K562 (cell line): ENCODE measurements at regions not wholly inside any gene's neighbourhood (a gene's known extent, or its start where the extent isn't known, plus 50 kb on each side); places are given as distances from the start of the nearest gene placed in this dataset.

ENCODE experiments used
- BRF1 ChIP-seq: IDR thresholded peaks from 3 replicates; pipeline ENCODE4 v1.6.1; 2011; ENCODE audit warnings: borderline replicate concordance, mild to moderate bottlenecking; ENCODE audit not compliant: insufficient read length; ENCODE audit errors: extremely low read depth
- E4F1 ChIP-seq: fragments of 250-450 bp; sonication (Bioruptor Pico); IDR thresholded peaks from 2 replicates; pipeline ENCODE4 v1.5.0; 2021; ENCODE audit warnings: mild to moderate bottlenecking, borderline replicate concordance
- EZH2 ChIP-seq: IDR thresholded peaks from 2 replicates; pipeline ENCODE4 v1.6.1; 2012; ENCODE audit warnings: low read depth, mild to moderate bottlenecking, inconsistent platforms, low read length, borderline replicate concordance
- KDM1A ChIP-seq, 2 experiments: fragments of 450-650 bp; IDR thresholded peaks; 2 replicates each; pipeline ENCODE4 v1.6.1; 2016; ENCODE audit warnings: mild to moderate bottlenecking in 2 of 2
- MEF2A ChIP-seq: IDR thresholded peaks from 2 replicates; pipeline ENCODE4 v1.6.1; 2011; ENCODE audit warnings: low read depth, mild to moderate bottlenecking, low read length, moderate library complexity; ENCODE audit not compliant: control insufficient read depth
- POLR2A ChIP-seq: fragments of 450-650 bp; conservative IDR thresholded peaks from 2 replicates; pipeline ENCODE4 v1.6.1; 2016
- POLR2H ChIP-seq: IDR thresholded peaks from 2 replicates; pipeline ENCODE4 v1.6.1; 2016; ENCODE audit warnings: missing genetic modification characterization, low read depth, mild to moderate bottlenecking, control low read depth, missing compliant biosample characterization, moderate library complexity
- PTBP1 ChIP-seq: fragments of 200-400 bp; formaldehyde crosslinking; IDR thresholded peaks from 2 replicates; pipeline ENCODE4 v1.6.1; 2017; ENCODE audit warnings: low read depth, low read length
- PYGO2 ChIP-seq: fragments of 450-650 bp; IDR thresholded peaks from 2 replicates; pipeline ENCODE4 v1.6.1; 2016; ENCODE audit warnings: mild to moderate bottlenecking, missing genetic modification characterization, moderate library complexity, missing compliant biosample characterization
- RFX7 ChIP-seq: fragments of 250-450 bp; sonication (Bioruptor Pico); IDR thresholded peaks from 2 replicates; pipeline ENCODE4 v1.5.1; 2021; ENCODE audit warnings: mild to moderate bottlenecking
- SMARCA5 ChIP-seq: fragments of 450-650 bp; IDR thresholded peaks from 2 replicates; pipeline ENCODE4 v1.6.1; 2016
- SPI1 ChIP-seq: IDR thresholded peaks from 2 replicates; pipeline ENCODE4 v1.6.1; 2011; ENCODE audit warnings: low read depth, low read length, control low read depth, borderline replicate concordance
- ZFP36 ChIP-seq: fragments of 150-350 bp; IDR thresholded peaks from 2 replicates; pipeline ENCODE4 v1.6.1; 2018; ENCODE audit warnings: low read length, low read depth; ENCODE audit not compliant: partially characterized antibody
- ZNF133 ChIP-seq: fragments of 250-450 bp; sonication (Bioruptor Pico); IDR thresholded peaks from 2 replicates; pipeline ENCODE4 v1.4.0; 2020; ENCODE audit warnings: mild to moderate bottlenecking
- ZNF408 ChIP-seq: fragments of 250-450 bp; sonication (Bioruptor Pico); IDR thresholded peaks from 2 replicates; pipeline ENCODE4 v1.4.0; 2020; ENCODE audit warnings: low read depth, mild to moderate bottlenecking, moderate library complexity
- TF ChIP-seq, protein P1 (sequence below): fragments of 250-450 bp; sonication (Bioruptor Pico); IDR thresholded peaks from 2 replicates; pipeline ENCODE4 v1.5.1; 2021; ENCODE audit warnings: mild to moderate bottlenecking
- TF ChIP-seq, protein P2 (sequence below), 2 experiments: fragments of 450-650 bp in 1 of 2; sonication (generic) in 1 of 2; formaldehyde crosslinking; conservative IDR thresholded peaks; 2 replicates each; pipeline versions ENCODE4 v1.4.0 to v1.8.1; 2020 to 2022; ENCODE audit warnings: mild to moderate bottlenecking in 1 of 2, missing genetic modification reagents in 1 of 2

DNA sequence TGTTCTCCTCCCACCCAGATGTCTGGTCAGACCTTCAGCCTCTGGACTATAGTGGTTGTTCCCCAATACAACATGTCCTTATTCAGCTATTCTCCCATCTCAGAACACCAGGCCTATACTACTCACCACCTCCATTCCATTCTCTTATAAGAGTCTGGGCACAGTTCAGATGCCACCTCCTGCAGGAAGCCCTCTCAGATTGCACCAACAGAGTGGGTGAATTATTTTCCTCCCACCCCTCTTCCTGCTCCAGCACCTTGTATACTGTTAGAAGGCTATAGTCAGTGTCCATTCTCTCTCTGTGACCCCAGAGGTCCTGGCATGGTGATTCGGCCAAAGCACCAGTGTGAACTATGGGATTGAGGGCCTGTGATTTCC lies 204.6 kb downstream of the GLI2 start (continued):
- TF ChIP-seq RFX7 (CRISPR knock-in tag) (no peak), BRF1 (no peak), PTBP1 (0 out of 2 replicates have a peak, but pooled peaks have one; percentile 64), EZH2 (no peak), PYGO2 (no peak), ZNF408 (CRISPR knock-in tag) (no peak), ZNF133 (CRISPR knock-in tag) (no peak), POLR2A (no peak), POLR2H (tag) (no peak), KDM1A (IDR thresholded peaks at IDR 0.05) (peak in 1 of 2 experiments; percentile 57; a peak in 1 of 4 replicates), SMARCA5 (peak; percentile 78; the same call in 1 of the 2 replicates), MEF2A (no peak), SPI1 (no peak), E4F1 (CRISPR knock-in tag) (no peak), ZFP36 (peak; percentile 99)
- TF ChIP-seq, protein P1, sequence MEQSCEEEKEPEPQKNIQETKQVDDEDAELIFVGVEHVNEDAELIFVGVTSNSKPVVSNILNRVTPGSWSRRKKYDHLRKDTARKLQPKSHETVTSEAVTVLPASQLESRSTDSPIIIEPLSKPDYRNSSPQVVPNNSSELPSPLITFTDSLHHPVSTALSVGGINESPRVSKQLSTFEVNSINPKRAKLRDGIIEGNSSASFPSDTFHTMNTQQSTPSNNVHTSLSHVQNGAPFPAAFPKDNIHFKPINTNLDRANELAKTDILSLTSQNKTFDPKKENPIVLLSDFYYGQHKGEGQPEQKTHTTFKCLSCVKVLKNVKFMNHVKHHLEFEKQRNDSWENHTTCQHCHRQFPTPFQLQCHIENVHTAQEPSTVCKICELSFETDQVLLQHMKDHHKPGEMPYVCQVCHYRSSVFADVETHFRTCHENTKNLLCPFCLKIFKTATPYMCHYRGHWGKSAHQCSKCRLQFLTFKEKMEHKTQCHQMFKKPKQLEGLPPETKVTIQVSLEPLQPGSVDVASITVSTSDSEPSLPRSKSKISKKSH (CRISPR knock-in tag), result no peak
- TF ChIP-seq, protein P2, sequence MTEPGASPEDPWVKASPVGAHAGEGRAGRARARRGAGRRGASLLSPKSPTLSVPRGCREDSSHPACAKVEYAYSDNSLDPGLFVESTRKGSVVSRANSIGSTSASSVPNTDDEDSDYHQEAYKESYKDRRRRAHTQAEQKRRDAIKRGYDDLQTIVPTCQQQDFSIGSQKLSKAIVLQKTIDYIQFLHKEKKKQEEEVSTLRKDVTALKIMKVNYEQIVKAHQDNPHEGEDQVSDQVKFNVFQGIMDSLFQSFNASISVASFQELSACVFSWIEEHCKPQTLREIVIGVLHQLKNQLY (CRISPR knock-in tag; conservative IDR thresholded peaks at IDR 0.05), result no peak
